Pancreas (tissue), 10 donors: ENCODE measurements at regions not wholly inside any gene's neighbourhood (a gene's known extent, or its start where the extent isn't known, plus 50 kb on each side); places are given as distances from the start of the nearest gene placed in this dataset.
"Not testable (repeated sequence)": the region's sequence is repeated elsewhere in the genome, so short reads cannot be mapped to it uniquely, and the experiment has no call there.

Source experiments
- ATAC-seq, 4 donors: fragments of 200-7000 bp; cut with Tn5 transposase; one replicate each; pipeline versions ENCODE4 v1.8.0 to v1.9.1; 2020; ENCODE audit warnings: mild to moderate bottlenecking in 4 of 4, moderate library complexity in 4 of 4
- DNase-seq, 6 donors: peaks; one replicate each; pipeline ENCODE4 v3.0.0-alpha.2; 2020
- FAIRE-seq: peaks from 2 replicates; lab custom pipeline; 2012; peaks lifted over from hg19 to GRCh38; lab: Jason Lieb, UNC
- H3K27ac ChIP-seq, 4 donors: fragments of 200-600 bp; sonication (generic); 1 replicate in 3 of 4; 2 replicates in 1 of 4; pipeline versions ENCODE4 v1.5.0 to v1.8.0; 2020
- H3K27me3 ChIP-seq, 4 donors: fragments of 200-600 bp; one replicate each; pipeline ENCODE4 v1.8.0; 2021
- H3K36me3 ChIP-seq, 3 donors: fragments of 200-600 bp; sonication (generic) in 1 of 3; one replicate each; pipeline versions ENCODE4 v1.5.0 to v1.8.0; 2020 to 2021
- H3K4me1 ChIP-seq, 3 donors: fragments of 200-600 bp; one replicate each; pipeline ENCODE4 v1.8.0; 2021
- H3K4me3 ChIP-seq, 4 donors: fragments of 200-600 bp; sonication (generic) in 2 of 4; one replicate each; pipeline versions ENCODE4 v1.5.0 to v1.8.0; 2020 to 2021
- H3K9me3 ChIP-seq, 4 donors: fragments of 200-600 bp; one replicate each; pipeline ENCODE4 v1.8.0; 2021
- CTCF ChIP-seq, 4 donors: fragments of 200-600 bp; sonication (generic) in 3 of 4; IDR thresholded peaks; one replicate each; pipeline versions ENCODE4 v1.5.0 to v1.8.0; 2021; ENCODE audit warnings: antibody characterized with exemption in 4 of 4
- WGBS, 2 donors: extraction: QIAGEN DNeasy Blood & Tissue Kit; methylation state at CpG; one replicate each; pipeline ENCODE4 v1.1.7; 2013; 5-methylcytosine and 5-hydroxymethylcytosine counted together
- intact Hi-C, 3 donors: fragments of 100-400 bp; cut with DNase I; formaldehyde crosslinking; loops; one replicate each; pipeline versions ENCODE4 v1.11.1 to v1.14.2; 2022
- donor health status: healthy with polysubstance abuse.
- donor health status: DM: no; HTN: no; CAD: no; lungs with moderate emphysema.
- donor health status: DM: no; HTN: no; CAD: no.
- donor health status: control.
- donor health status: control.
- donor health status: Bipolar disorder and iron deficiency.
- donor health status: DM: yes; HTN: yes; CAD: no.
- donor health status: DM: no; HTN: no; CAD: no.
- donor health status: DM: no; HTN: no; CAD: no.
- donor health status: DM: yes; HTN: yes; CAD: no.

- intact Hi-C loops, result no loop called here
- Histone ChIP-seq H3K9me3 (no peaks in the 10 kb centered on the region), H3K27me3 (no peaks in the 10 kb centered on the region), H3K4me1 (no peaks in the 10 kb centered on the region), H3K36me3 (no peaks in the 10 kb centered on the region), H3K27ac (no peak overlapping the region), H3K4me3 (no peak overlapping the region)
- DNase-seq (no peak), ATAC-seq (no peak), FAIRE-seq (no peak)
- no peak for TF ChIP-seq CTCF (IDR thresholded peaks at IDR 0.05)
- 76 to 89% methylated on average over 2 of the region's 2 CpGs for WGBS, 2 donors
These were observed 50.6 kb upstream of the FER start for GRCh38 chr5:108696951-108697715.

- no peaks in the 10 kb centered on the region for H3K27me3 ChIP-seq
- no peak overlapping the region for H3K27ac ChIP-seq
- no peaks in the 10 kb centered on the region for H3K36me3 ChIP-seq
- ATAC-seq, result no peak
- no peak for TF ChIP-seq CTCF (IDR thresholded peaks at IDR 0.05)
- 52 to 53% methylated on average over 5 of the region's 5 CpGs for WGBS, 2 donors
- intact Hi-C loops, result no loop called here
- no peaks in the 10 kb centered on the region for H3K9me3 ChIP-seq
- DNase-seq, result no peak
- H3K4me3 ChIP-seq, result no peak overlapping the region
- no peaks in the 10 kb centered on the region for H3K4me1 ChIP-seq
- no peak for FAIRE-seq
These were observed 51.3 kb upstream of the FER start for GRCh38 chr5:108696407-108696806.

DNA sequence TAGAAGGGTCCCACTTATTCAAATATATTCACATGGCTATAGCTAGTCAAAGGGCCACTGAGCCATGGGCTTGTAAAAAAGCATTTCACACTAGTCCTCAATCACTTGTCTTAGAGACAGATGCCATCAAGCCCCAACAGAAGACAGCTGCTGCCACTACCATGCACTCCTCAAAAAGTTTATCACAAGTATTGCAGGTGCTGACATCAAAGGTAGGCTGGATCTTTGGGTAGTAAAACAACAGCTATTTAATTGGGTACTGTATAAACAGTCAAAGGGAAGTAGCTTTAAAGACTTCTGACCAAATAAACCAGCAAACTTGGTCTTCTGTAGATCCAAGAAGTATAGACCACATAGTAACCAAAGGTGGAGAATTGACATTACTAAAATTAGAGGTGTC is 59.2 kb upstream of the FER start:
- FAIRE-seq, result no peak

DNA sequence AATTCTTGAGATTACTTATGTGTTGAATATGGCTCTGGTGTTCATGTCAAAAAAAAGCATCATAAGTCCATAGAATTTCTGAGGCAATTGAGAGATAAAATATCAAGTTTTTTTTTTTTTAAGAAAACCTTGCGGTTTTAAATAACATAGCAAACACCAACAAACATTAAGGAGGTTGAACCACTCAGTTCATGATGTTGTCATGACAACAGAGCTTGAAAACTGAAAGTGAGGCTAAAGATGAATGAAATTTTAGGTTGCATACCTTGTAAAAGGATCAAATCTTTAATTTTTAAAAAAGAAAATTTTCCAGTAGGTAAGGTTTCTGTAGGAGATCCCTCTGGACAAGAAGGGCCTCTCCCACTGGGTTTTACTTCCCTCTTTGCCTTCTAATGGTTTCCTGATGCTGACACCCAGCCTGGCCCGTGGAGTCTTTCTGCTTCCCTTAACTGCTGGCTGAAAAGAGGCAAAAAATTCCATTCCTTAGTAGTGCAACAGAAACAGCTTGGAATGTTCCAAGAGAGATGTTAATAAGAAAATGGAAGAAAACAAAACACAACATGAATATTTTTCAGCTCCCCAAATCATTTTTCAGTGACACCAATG is 60.0 kb upstream of the FER start:
- Histone ChIP-seq H3K9me3 (no peaks in the 10 kb centered on the region), H3K36me3 (no peaks in the 10 kb centered on the region), H3K27me3 (no peaks in the 10 kb centered on the region), H3K27ac (no peak overlapping the region), H3K4me1 (no peaks in the 10 kb centered on the region), H3K4me3 (no peak overlapping the region)
- intact Hi-C loops, result no loop called here
- no peak for FAIRE-seq
- no peak for ATAC-seq
- DNase-seq, result no peak
- TF ChIP-seq CTCF (IDR thresholded peaks at IDR 0.05), result no peak
- 66 to 79% methylated on average over 2 of the region's 2 CpGs for WGBS, 2 donors

More for the DNA sequence above, 59.2 kb upstream of the FER start:
- intact Hi-C loops, result no loop called here
- Histone ChIP-seq H3K9me3 (no peaks in the 10 kb centered on the region), H3K36me3 (no peaks in the 10 kb centered on the region), H3K4me3 (no peak overlapping the region), H3K27ac (no peak overlapping the region), H3K4me1 (no peaks in the 10 kb centered on the region), H3K27me3 (no peaks in the 10 kb centered on the region)
- DNase-seq (no peak), ATAC-seq (no peak)
- no peak for TF ChIP-seq CTCF (IDR thresholded peaks at IDR 0.05)

DNA sequence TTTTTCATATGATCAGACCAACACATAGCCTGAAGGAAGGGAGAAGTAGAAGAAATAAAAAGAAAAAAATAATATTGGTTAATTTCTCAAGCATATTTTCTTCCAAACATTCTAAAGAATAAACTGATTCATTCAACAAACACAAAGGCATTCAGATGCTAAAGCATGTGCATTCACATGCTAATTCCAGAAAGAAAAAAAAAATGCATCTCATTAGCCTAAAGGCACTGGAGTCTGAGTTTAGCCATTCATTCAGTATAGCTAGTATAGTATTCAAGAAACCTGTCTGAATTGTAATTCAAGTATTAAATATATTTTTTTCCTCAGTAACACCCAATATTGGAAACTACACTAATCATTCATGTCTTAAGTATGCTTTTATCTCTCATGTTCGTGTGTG is 61.0 kb upstream of the FER start:
- ATAC-seq (no peak), DNase-seq (no peak), FAIRE-seq (no peak)
- intact Hi-C loops, result no loop called here
- no peak for TF ChIP-seq CTCF (IDR thresholded peaks at IDR 0.05)
- WGBS, 2 donors, result 21 to 25% methylated on average over 1 of the region's 1 CpG
- Histone ChIP-seq H3K4me3 (no peak overlapping the region), H3K4me1 (no peaks in the 10 kb centered on the region), H3K27ac (no peak overlapping the region), H3K27me3 (no peaks in the 10 kb centered on the region), H3K9me3 (no peaks in the 10 kb centered on the region), H3K36me3 (no peaks in the 10 kb centered on the region)

- WGBS, 2 donors, result 23 to 31% methylated on average over 19 of the region's 19 CpGs
- intact Hi-C loops, H3K36me3 ChIP-seq, FAIRE-seq, H3K27ac ChIP-seq, H3K4me1 ChIP-seq, H3K27me3 ChIP-seq, H3K9me3 ChIP-seq: not testable (repeated sequence)
- H3K4me3 ChIP-seq, result peak overlapping the region in 1 of 4 donors; percentile 23
- DNase-seq (peak in 4 of 6 donors; percentile 6 to 54 (median 35)), ATAC-seq (peak in 3 of 4 donors; percentile 51 to 73 (median 59))
These were observed 62.1 kb upstream of the FER start for GRCh38 chr5:108685448-108686216.
